GM12872 (cell line): ENCODE measurements at regions not wholly inside any gene's neighbourhood (a gene's known extent, or its start where the extent isn't known, plus 50 kb on each side); places are given as distances from the start of the nearest gene placed in this dataset.

ENCODE experiments used
- CTCF ChIP-seq: IDR thresholded peaks from 3 replicates; pipeline ENCODE4 v1.5.1; 2011; ENCODE audit warnings: low read depth, mild to moderate bottlenecking, low read length, moderate library complexity; ENCODE audit not compliant: insufficient read depth

GRCh38 chr6:111973927-111974639 lies 79.8 kb upstream of the CCN6 start:
- no peak for TF ChIP-seq CTCF

GRCh38 chr6:111975466-111975865 lies 78.4 kb upstream of the CCN6 start:
- no peak for TF ChIP-seq CTCF

GRCh38 chr6:111976139-111976538 lies 77.8 kb upstream of the CCN6 start:
- no peak for TF ChIP-seq CTCF

- TF ChIP-seq CTCF = no peak
Measured at GRCh38 chr6:111978532-111979149, 75.3 kb upstream of the CCN6 start.

- no peak for TF ChIP-seq CTCF
Measured at GRCh38 chr6:111979633-111980032, 74.3 kb upstream of the CCN6 start.

GRCh38 chr6:111980143-111980542 lies 73.8 kb upstream of the CCN6 start:
- no peak for TF ChIP-seq CTCF

- TF ChIP-seq CTCF = no peak
Measured at GRCh38 chr6:111980971-111981840, 72.7 kb upstream of the CCN6 start.
